GM23338 (cell line): ENCODE measurements at regions not wholly inside any gene's neighbourhood (a gene's known extent, or its start where the extent isn't known, plus 50 kb on each side); places are given as distances from the start of the nearest gene placed in this dataset.

ENCODE experiments used
- ATAC-seq: fragments of 200-7000 bp; cut with Tn5 transposase; 3 replicates; pipeline ENCODE4 v1.9.1; 2020
- DNase-seq: peaks from one replicate; pipeline ENCODE4 v3.0.0-alpha.2; 2015; ENCODE audit warnings: low spot score
- H2AFZ ChIP-seq: fragments of 200-600 bp; sonication (generic); 2 replicates; pipeline ENCODE4 v1.8.0; 2016; ENCODE audit warnings: antibody characterized with exemption, mild to moderate bottlenecking, moderate library complexity
- H3F3A ChIP-seq: fragments of 200-600 bp; sonication (generic); replicated peaks from 2 replicates; pipeline ENCODE4 v1.8.0; 2017; ENCODE audit warnings: antibody characterized with exemption, mixed run types, low read depth
- H3K27ac ChIP-seq: fragments of 200-600 bp; sonication (generic); 2 replicates; pipeline ENCODE4 v1.6.1; 2016; ENCODE audit warnings: low read depth
- H3K27me3 ChIP-seq: fragments of 200-600 bp; sonication (generic); 2 replicates; pipeline ENCODE4 v1.8.0; 2016; ENCODE audit warnings: mild to moderate bottlenecking, mixed run types, moderate library complexity; ENCODE audit not compliant: insufficient read depth
- H3K36me3 ChIP-seq: fragments of 200-600 bp; sonication (generic); 2 replicates; pipeline ENCODE4 v1.8.0; 2016; ENCODE audit warnings: mild to moderate bottlenecking; ENCODE audit not compliant: insufficient read depth
- H3K4me1 ChIP-seq: fragments of 200-600 bp; sonication (generic); 2 replicates; pipeline ENCODE4 v1.8.0; 2016; ENCODE audit warnings: mild to moderate bottlenecking, moderate library complexity; ENCODE audit not compliant: insufficient read depth
- H3K4me2 ChIP-seq: fragments of 200-600 bp; sonication (generic); 2 replicates; pipeline ENCODE4 v1.7.1; 2017; ENCODE audit warnings: mixed run types
- H3K4me3 ChIP-seq: fragments of 200-600 bp; sonication (generic); 2 replicates; pipeline ENCODE4 v1.6.1; 2016; ENCODE audit warnings: mixed run types
- H3K79me2 ChIP-seq: fragments of 200-600 bp; sonication (generic); replicated peaks from 2 replicates; pipeline ENCODE4 v1.8.0; 2017; ENCODE audit warnings: mild to moderate bottlenecking; ENCODE audit not compliant: insufficient read depth
- H3K9me2 ChIP-seq: fragments of 200-600 bp; sonication (generic); 2 replicates; pipeline ENCODE4 v1.8.0; 2017; ENCODE audit not compliant: insufficient read depth
- H4K20me1 ChIP-seq: fragments of 200-600 bp; sonication (generic); replicated peaks from 2 replicates; pipeline ENCODE4 v1.8.0; 2017; ENCODE audit warnings: mild to moderate bottlenecking; ENCODE audit not compliant: insufficient read depth
- H3K27ac Mint-ChIP-seq: 2 replicates; pipeline ENCODE4 v1.8.0; 2020; ENCODE audit warnings: inconsistent platforms, mild to moderate bottlenecking, moderate library complexity, mixed read lengths
- H3K27me3 Mint-ChIP-seq: 3 replicates; pipeline ENCODE4 v1.8.0; 2022; ENCODE audit warnings: low read depth, mild to moderate bottlenecking, moderate library complexity, mixed read lengths, inconsistent platforms; ENCODE audit not compliant: insufficient read depth, poor library complexity
- H3K36me3 Mint-ChIP-seq: 3 replicates; pipeline ENCODE4 v1.8.0; 2021; ENCODE audit warnings: low read depth, mild to moderate bottlenecking, inconsistent platforms, moderate library complexity, mixed read lengths
- H3K4me1 Mint-ChIP-seq: 3 replicates; pipeline ENCODE4 v1.8.0; 2020; ENCODE audit warnings: mild to moderate bottlenecking, inconsistent platforms, mixed read lengths
- H3K4me3 Mint-ChIP-seq: 3 replicates; pipeline ENCODE4 v1.8.0; 2021; ENCODE audit warnings: moderate library complexity, mild to moderate bottlenecking, inconsistent platforms, mixed read lengths
- H3K9me3 Mint-ChIP-seq: 3 replicates; pipeline ENCODE4 v1.8.0; 2020; ENCODE audit warnings: moderate library complexity, mild to moderate bottlenecking, inconsistent platforms, mixed read lengths
- CREB1 ChIP-seq: fragments of 250-450 bp; sonication (Bioruptor Pico); IDR thresholded peaks from 2 replicates; pipeline ENCODE4 v1.5.0; 2020; ENCODE audit warnings: low read depth, mild to moderate bottlenecking, moderate library complexity
- CTCF ChIP-seq, 2 experiments: fragments of 200-600 bp in 1 of 2; sonication (generic) in 1 of 2; conservative IDR thresholded peaks; 2 replicates each; pipeline versions ENCODE4 v1.5.1 to v1.6.1; 2016 to 2017; ENCODE audit warnings: antibody characterized with exemption in 2 of 2, low read depth in 2 of 2, mild to moderate bottlenecking in 2 of 2, moderate library complexity in 1 of 2
- EZH2phosphoT487 ChIP-seq: fragments of 200-600 bp; sonication (generic); IDR thresholded peaks from one replicate; pipeline ENCODE4 v1.8.1; 2018; ENCODE audit warnings: antibody characterized with exemption; ENCODE audit not compliant: unreplicated experiment
- JUNB ChIP-seq: IDR thresholded peaks from one replicate; pipeline ENCODE4 v1.6.1; 2016; ENCODE audit warnings: antibody characterized with exemption; ENCODE audit not compliant: unreplicated experiment
- NANOG ChIP-seq: IDR thresholded peaks from 2 replicates; pipeline ENCODE4 v1.6.1; 2016; ENCODE audit warnings: antibody characterized with exemption, borderline replicate concordance
- POLR2AphosphoS5 ChIP-seq: IDR thresholded peaks from 2 replicates; pipeline ENCODE4 v1.6.1; 2016; ENCODE audit warnings: antibody characterized with exemption, low read depth
- ZNF114 ChIP-seq: fragments of 250-450 bp; sonication (Bioruptor Pico); IDR thresholded peaks from 2 replicates; pipeline ENCODE4 v1.5.0; 2020; ENCODE audit warnings: mild to moderate bottlenecking, moderate library complexity
- ZNF331 ChIP-seq: fragments of 250-450 bp; sonication (Bioruptor Pico); IDR thresholded peaks from 2 replicates; pipeline ENCODE4 v1.5.0; 2020; ENCODE audit warnings: low read depth, mild to moderate bottlenecking, moderate library complexity
- ZNF462 ChIP-seq: fragments of 250-450 bp; sonication (Bioruptor Pico); IDR thresholded peaks from 2 replicates; pipeline ENCODE4 v1.5.0; 2020; ENCODE audit warnings: mild to moderate bottlenecking, moderate library complexity
- TF ChIP-seq, protein P1 (sequence below): IDR thresholded peaks from one replicate; pipeline ENCODE4 v1.6.1; 2018; ENCODE audit warnings: antibody characterized with exemption; ENCODE audit not compliant: unreplicated experiment

GRCh38 chr6:82030301-82030700 lies 217.2 kb downstream of the IBTK start:
- Histone ChIP-seq H4K20me1 (no peaks in the 10 kb centered on the region), H3K27ac (no peak overlapping the region), H3K27me3 (no peaks in the 10 kb centered on the region), H3K4me3 (no peak overlapping the region), H3K36me3 (no peaks in the 10 kb centered on the region), H3K4me2 (no peak overlapping the region), H3K9me2 (no peaks in the 10 kb centered on the region), H3K79me2 (no peaks in the 10 kb centered on the region), H2AFZ (no peak overlapping the region), H3K4me1 (no peaks in the 10 kb centered on the region), H3F3A (no peaks in the 10 kb centered on the region)
- ATAC-seq (no peak), DNase-seq (no peak)
- no peaks in the 10 kb centered on the region for H3K27me3 Mint-ChIP-seq
- 0 out of 2 replicates have a peak overlapping the region, but pooled peaks have one; percentile 0 for H3K27ac Mint-ChIP-seq
- no peak overlapping the region for H3K4me3 Mint-ChIP-seq
- no peaks in the 10 kb centered on the region for H3K9me3 Mint-ChIP-seq
- no peaks in the 10 kb centered on the region; the same call in 2 of the 3 replicates for H3K4me1 Mint-ChIP-seq
- H3K36me3 Mint-ChIP-seq = no peaks in the 10 kb centered on the region
- no peak for TF ChIP-seq NANOG
- no peak for TF ChIP-seq JUNB
- TF ChIP-seq ZNF114 (CRISPR knock-in tag) = no peak
- no peak for TF ChIP-seq EZH2phosphoT487
- TF ChIP-seq, protein P1, sequence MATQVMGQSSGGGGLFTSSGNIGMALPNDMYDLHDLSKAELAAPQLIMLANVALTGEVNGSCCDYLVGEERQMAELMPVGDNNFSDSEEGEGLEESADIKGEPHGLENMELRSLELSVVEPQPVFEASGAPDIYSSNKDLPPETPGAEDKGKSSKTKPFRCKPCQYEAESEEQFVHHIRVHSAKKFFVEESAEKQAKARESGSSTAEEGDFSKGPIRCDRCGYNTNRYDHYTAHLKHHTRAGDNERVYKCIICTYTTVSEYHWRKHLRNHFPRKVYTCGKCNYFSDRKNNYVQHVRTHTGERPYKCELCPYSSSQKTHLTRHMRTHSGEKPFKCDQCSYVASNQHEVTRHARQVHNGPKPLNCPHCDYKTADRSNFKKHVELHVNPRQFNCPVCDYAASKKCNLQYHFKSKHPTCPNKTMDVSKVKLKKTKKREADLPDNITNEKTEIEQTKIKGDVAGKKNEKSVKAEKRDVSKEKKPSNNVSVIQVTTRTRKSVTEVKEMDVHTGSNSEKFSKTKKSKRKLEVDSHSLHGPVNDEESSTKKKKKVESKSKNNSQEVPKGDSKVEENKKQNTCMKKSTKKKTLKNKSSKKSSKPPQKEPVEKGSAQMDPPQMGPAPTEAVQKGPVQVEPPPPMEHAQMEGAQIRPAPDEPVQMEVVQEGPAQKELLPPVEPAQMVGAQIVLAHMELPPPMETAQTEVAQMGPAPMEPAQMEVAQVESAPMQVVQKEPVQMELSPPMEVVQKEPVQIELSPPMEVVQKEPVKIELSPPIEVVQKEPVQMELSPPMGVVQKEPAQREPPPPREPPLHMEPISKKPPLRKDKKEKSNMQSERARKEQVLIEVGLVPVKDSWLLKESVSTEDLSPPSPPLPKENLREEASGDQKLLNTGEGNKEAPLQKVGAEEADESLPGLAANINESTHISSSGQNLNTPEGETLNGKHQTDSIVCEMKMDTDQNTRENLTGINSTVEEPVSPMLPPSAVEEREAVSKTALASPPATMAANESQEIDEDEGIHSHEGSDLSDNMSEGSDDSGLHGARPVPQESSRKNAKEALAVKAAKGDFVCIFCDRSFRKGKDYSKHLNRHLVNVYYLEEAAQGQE = no peak
- TF ChIP-seq CREB1 (CRISPR knock-in tag) = no peak

- no peaks in the 10 kb centered on the region for H4K20me1 ChIP-seq
- H3K4me1 Mint-ChIP-seq = no peaks in the 10 kb centered on the region; the same call in 2 of the 3 replicates
- no peak for ATAC-seq
- no peak overlapping the region for H3K4me3 ChIP-seq
- no peak overlapping the region for H3K4me2 ChIP-seq
- no peak for DNase-seq
- no peaks in the 10 kb centered on the region for H3K36me3 Mint-ChIP-seq
- H3K9me2 ChIP-seq = no peaks in the 10 kb centered on the region
- H3K27ac Mint-ChIP-seq = no peak overlapping the region
- no peaks in the 10 kb centered on the region for H3K27me3 ChIP-seq
- no peaks in the 10 kb centered on the region for H3K9me3 Mint-ChIP-seq
- no peak overlapping the region for H2AFZ ChIP-seq
- no peaks in the 10 kb centered on the region for H3K36me3 ChIP-seq
- no peak overlapping the region for H3K27ac ChIP-seq
- H3K4me3 Mint-ChIP-seq = no peak overlapping the region
- no peaks in the 10 kb centered on the region for H3K79me2 ChIP-seq
- no peaks in the 10 kb centered on the region for H3F3A ChIP-seq
- no peaks in the 10 kb centered on the region for H3K4me1 ChIP-seq
- H3K27me3 Mint-ChIP-seq = no peaks in the 10 kb centered on the region
- TF ChIP-seq CTCF (conservative IDR thresholded peaks at IDR 0.05; ENCODE audit: low read depth in 2 of 2) (no peak), ZNF462 (CRISPR knock-in tag) (no peak), POLR2AphosphoS5 (no peak), ZNF331 (CRISPR knock-in tag) (no peak), JUNB (no peak), NANOG (no peak), EZH2phosphoT487 (no peak)
Observed at GRCh38 chr6:82025271-82025670, 222.3 kb downstream of the IBTK start.
